Endothelial cell of umbilical vein (primary cell): ENCODE measurements at regions not wholly inside any gene's neighbourhood (a gene's known extent, or its start where the extent isn't known, plus 50 kb on each side); places are given as distances from the start of the nearest gene placed in this dataset.

Source experiments
- EZH2 ChIP-seq: IDR thresholded peaks from 2 replicates; pipeline ENCODE4 v1.6.1; 2012; ENCODE audit warnings: borderline replicate concordance, low read depth, mild to moderate bottlenecking, moderate library complexity, low read length, inconsistent platforms; ENCODE audit not compliant: severe bottlenecking
- FOS ChIP-seq: IDR thresholded peaks from 2 replicates; pipeline ENCODE4 v1.6.1; 2011; ENCODE audit warnings: mild to moderate bottlenecking, low read length, moderate library complexity, borderline replicate concordance; ENCODE audit not compliant: insufficient read depth
- JUN ChIP-seq: IDR thresholded peaks from 2 replicates; pipeline ENCODE4 v1.6.1; 2011; ENCODE audit warnings: borderline replicate concordance, low read depth; ENCODE audit not compliant: insufficient read length, insufficient read depth
- POLR2A ChIP-seq: IDR thresholded peaks from 2 replicates; pipeline ENCODE4 v1.6.1; 2012; ENCODE audit warnings: low read depth, mild to moderate bottlenecking, control low read depth, low read length
- POLR2AphosphoS5 ChIP-seq: IDR thresholded peaks from 2 replicates; pipeline ENCODE4 v1.6.1; 2012; ENCODE audit warnings: low read depth, mild to moderate bottlenecking, control low read depth, low read length, moderate library complexity; ENCODE audit not compliant: insufficient read depth
- TF ChIP-seq, protein P1 (sequence below), 2 donors: IDR thresholded peaks; 1 replicate in 1 of 2; 2 replicates in 1 of 2; pipeline ENCODE4 v1.5.1; 2011; ENCODE audit warnings: low read length in 2 of 2, mild to moderate bottlenecking in 2 of 2, moderate library complexity in 2 of 2, control low read depth in 1 of 2, inconsistent platforms in 1 of 2, low read depth in 1 of 2; ENCODE audit not compliant: insufficient read depth in 1 of 2; ENCODE audit errors: extremely low read depth in 1 of 2
- TF ChIP-seq, protein P2 (sequence below): IDR thresholded peaks from 2 replicates; pipeline ENCODE4 v1.6.1; 2011; ENCODE audit not compliant: insufficient read depth, insufficient read length

DNA sequence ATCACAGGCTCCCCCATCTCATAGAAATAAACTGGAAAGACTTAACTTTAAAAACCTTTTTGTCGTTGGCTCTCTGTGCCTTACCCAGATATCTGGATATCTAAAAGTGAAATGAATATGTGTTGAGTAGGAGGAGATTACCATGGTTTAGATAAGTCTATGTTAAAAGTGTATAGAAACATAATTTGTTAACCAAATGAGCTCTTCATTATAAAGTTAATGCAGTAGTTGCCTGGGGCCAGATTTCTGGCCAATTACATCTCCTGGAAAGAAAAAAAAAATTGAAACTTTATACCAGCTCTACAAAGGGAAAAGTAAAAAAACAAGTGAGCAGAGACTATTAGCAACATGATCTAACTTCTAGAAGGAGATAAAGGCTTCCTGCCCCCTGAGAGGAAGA, 259.6 kb upstream of the UBE2E3 start:
- TF ChIP-seq POLR2AphosphoS5 (no peak), FOS (no peak), EZH2 (no peak), POLR2A (no peak), JUN (no peak)
- TF ChIP-seq, protein P1, sequence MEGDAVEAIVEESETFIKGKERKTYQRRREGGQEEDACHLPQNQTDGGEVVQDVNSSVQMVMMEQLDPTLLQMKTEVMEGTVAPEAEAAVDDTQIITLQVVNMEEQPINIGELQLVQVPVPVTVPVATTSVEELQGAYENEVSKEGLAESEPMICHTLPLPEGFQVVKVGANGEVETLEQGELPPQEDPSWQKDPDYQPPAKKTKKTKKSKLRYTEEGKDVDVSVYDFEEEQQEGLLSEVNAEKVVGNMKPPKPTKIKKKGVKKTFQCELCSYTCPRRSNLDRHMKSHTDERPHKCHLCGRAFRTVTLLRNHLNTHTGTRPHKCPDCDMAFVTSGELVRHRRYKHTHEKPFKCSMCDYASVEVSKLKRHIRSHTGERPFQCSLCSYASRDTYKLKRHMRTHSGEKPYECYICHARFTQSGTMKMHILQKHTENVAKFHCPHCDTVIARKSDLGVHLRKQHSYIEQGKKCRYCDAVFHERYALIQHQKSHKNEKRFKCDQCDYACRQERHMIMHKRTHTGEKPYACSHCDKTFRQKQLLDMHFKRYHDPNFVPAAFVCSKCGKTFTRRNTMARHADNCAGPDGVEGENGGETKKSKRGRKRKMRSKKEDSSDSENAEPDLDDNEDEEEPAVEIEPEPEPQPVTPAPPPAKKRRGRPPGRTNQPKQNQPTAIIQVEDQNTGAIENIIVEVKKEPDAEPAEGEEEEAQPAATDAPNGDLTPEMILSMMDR (IDR thresholded peaks at IDR 0.05; ENCODE audit: extremely low read depth in 1 of 2, insufficient read depth in 1 of 2, low read depth in 1 of 2, low read length in 2 of 2) = no peak
- TF ChIP-seq, protein P2, sequence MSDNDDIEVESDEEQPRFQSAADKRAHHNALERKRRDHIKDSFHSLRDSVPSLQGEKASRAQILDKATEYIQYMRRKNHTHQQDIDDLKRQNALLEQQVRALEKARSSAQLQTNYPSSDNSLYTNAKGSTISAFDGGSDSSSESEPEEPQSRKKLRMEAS = no peak
